A673 (cell line): ENCODE measurements at regions not wholly inside any gene's neighbourhood (a gene's known extent, or its start where the extent isn't known, plus 50 kb on each side); places are given as distances from the start of the nearest gene placed in this dataset.

Experiments used
- BruUV-seq: library from RNA; stranded (reverse); fragments of 400-500 nt; replicated peaks from 2 replicates; lab custom pipeline; 2021; lab: Mats Ljungman, UMichigan
- CTCF ChIA-PET: fragments of 300-600 bp; sonication (Branson Sonifier 250); formaldehyde crosslinking; loops from one replicate; lab custom pipeline; 2022; ENCODE audit warnings: antibody characterized with exemption; lab: Charles Lee
- POLR2A ChIA-PET: fragments of 300-600 bp; sonication (Branson Sonifier 250); formaldehyde crosslinking; loops from one replicate; lab custom pipeline; 2022; ENCODE audit warnings: antibody characterized with exemption; ENCODE audit not compliant: low non-redundant PET; lab: Charles Lee
- DNase-seq: peaks from one replicate; pipeline ENCODE4 v3.0.0-alpha.2; 2015; ENCODE audit warnings: low spot score
- H3K27ac ChIP-seq: fragments of 200-600 bp; sonication (generic); 2 replicates; pipeline ENCODE4 v1.5.1; 2016; ENCODE audit warnings: mixed run types, low read depth, mild to moderate bottlenecking, mixed read lengths, antibody characterized with exemption, low read length; ENCODE audit not compliant: poor library complexity, severe bottlenecking
- H3K27me3 ChIP-seq: fragments of 200-600 bp; sonication (generic); replicated peaks from 2 replicates; pipeline ENCODE4 v1.6.1; 2017; ENCODE audit warnings: mixed run types, low read depth, mild to moderate bottlenecking, mixed read lengths, antibody characterized with exemption, low read length; ENCODE audit not compliant: insufficient read depth, poor library complexity
- H3K36me3 ChIP-seq: fragments of 200-600 bp; sonication (generic); 2 replicates; pipeline ENCODE4 v1.6.1; 2016; ENCODE audit warnings: mixed run types, mild to moderate bottlenecking, mixed read lengths, antibody characterized with exemption, low read length; ENCODE audit not compliant: insufficient read depth, poor library complexity, severe bottlenecking
- H3K4me1 ChIP-seq: fragments of 200-600 bp; sonication (generic); 2 replicates; pipeline ENCODE4 v1.6.1; 2017; ENCODE audit warnings: mixed run types, mild to moderate bottlenecking, mixed read lengths, antibody characterized with exemption, low read length; ENCODE audit not compliant: insufficient read depth, poor library complexity, severe bottlenecking
- H3K4me3 ChIP-seq: fragments of 200-600 bp; sonication (generic); 2 replicates; pipeline ENCODE4 v1.5.1; 2016; ENCODE audit warnings: low read depth, mixed run types, mild to moderate bottlenecking, mixed read lengths, low read length; ENCODE audit not compliant: poor library complexity, severe bottlenecking
- H3K9me3 ChIP-seq: fragments of 200-600 bp; sonication (generic); 2 replicates; pipeline ENCODE4 v1.6.1; 2016; ENCODE audit warnings: mixed run types, low read depth, mild to moderate bottlenecking, mixed read lengths, antibody characterized with exemption, low read length; ENCODE audit not compliant: poor library complexity, severe bottlenecking
- EZH2 ChIP-seq: fragments of 200-600 bp; sonication (generic); IDR thresholded peaks from 2 replicates; pipeline ENCODE4 v1.6.1; 2017; ENCODE audit warnings: borderline replicate concordance, low read depth, mild to moderate bottlenecking, mixed read lengths, antibody characterized with exemption, low read length; ENCODE audit not compliant: poor library complexity, severe bottlenecking
- intact Hi-C: fragments of 100-400 bp; cut with micrococcal nuclease; formaldehyde crosslinking; loops from one replicate; pipeline ENCODE4 v1.10.0; 2022; ENCODE audit not compliant: unreplicated experiment
- TF ChIP-seq, protein P1 (sequence below): fragments of 300-800, 200-600 bp; sonication (generic); conservative IDR thresholded peaks from 2 replicates; pipeline ENCODE4 v1.5.1; 2017; ENCODE audit warnings: low read depth, mild to moderate bottlenecking, antibody characterized with exemption, low read length, moderate library complexity, mixed read lengths

DNA sequence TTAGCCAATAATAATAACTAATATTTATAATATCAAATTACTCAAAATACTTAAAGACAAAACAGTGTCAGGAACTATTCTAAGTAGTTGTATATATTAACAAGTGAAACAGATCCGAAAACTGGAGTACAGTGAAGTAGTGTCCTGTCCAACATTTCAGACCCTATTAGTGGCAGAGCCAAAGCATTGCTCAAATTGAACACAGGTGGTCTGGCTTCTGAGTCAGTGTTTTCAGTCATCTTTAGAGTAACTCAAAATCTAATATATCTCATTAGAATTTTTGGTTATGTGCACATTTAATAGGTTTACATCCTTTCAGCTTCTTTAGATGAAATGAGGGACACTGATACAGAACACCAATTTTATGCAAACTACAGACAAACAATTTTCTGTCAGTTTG lies 652.5 kb downstream of the CDH11 start:
- ChIA-PET POLR2A (no interaction called here), CTCF (no interaction called here)
- intact Hi-C loops = loop anchor here (5.0 kb wide), 1 partner anchor 52 kb away; no protein-coding TSS in a partner anchor
- TF ChIP-seq, protein P1, sequence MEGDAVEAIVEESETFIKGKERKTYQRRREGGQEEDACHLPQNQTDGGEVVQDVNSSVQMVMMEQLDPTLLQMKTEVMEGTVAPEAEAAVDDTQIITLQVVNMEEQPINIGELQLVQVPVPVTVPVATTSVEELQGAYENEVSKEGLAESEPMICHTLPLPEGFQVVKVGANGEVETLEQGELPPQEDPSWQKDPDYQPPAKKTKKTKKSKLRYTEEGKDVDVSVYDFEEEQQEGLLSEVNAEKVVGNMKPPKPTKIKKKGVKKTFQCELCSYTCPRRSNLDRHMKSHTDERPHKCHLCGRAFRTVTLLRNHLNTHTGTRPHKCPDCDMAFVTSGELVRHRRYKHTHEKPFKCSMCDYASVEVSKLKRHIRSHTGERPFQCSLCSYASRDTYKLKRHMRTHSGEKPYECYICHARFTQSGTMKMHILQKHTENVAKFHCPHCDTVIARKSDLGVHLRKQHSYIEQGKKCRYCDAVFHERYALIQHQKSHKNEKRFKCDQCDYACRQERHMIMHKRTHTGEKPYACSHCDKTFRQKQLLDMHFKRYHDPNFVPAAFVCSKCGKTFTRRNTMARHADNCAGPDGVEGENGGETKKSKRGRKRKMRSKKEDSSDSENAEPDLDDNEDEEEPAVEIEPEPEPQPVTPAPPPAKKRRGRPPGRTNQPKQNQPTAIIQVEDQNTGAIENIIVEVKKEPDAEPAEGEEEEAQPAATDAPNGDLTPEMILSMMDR = no peak
- no peak for TF ChIP-seq EZH2
- H3K4me3 ChIP-seq = no peak overlapping the region
- no peaks in the 10 kb centered on the region for H3K36me3 ChIP-seq
- no peak for DNase-seq
- no peak overlapping the region for H3K27ac ChIP-seq
- H3K4me1 ChIP-seq = no peaks in the 10 kb centered on the region
- BruUV-seq = no TSS peak
- H3K27me3 ChIP-seq = no peaks in the 10 kb centered on the region
- no peaks in the 10 kb centered on the region for H3K9me3 ChIP-seq

DNA sequence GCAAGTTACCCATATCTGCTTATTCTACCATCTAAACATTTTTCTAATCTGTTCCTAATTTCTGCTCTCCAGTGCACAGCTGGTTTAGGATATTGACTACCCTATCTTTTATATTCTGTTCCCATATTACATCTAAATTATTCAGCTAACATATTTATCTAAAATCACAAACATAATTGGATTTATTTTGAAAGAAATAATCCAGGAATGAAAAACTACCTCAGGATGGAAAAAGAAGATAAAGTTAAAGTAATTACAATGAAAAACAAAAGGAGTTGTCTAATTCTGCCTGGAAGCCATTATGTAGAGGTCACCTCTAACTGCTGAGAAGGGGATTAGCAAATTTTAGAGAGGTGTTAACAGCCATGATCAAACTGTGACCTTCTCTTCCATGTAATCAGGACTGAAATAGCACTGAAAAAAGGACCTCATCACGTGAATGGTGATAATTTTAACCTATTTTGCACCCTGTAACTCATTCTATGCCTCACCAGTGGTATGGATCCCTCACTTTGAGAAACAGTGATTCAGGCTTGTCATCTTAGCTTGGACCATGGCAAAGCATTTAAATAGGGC lies 653.3 kb downstream of the CDH11 start:
- TF ChIP-seq EZH2 = no peak
- TF ChIP-seq, protein P1 = no peak
- CTCF ChIA-PET = no interaction called here
- intact Hi-C loops = loop anchor here (5.0 kb wide), 1 partner anchor 51 kb away; no protein-coding TSS in a partner anchor
- DNase-seq = no peak
- Histone ChIP-seq H3K27ac (no peak overlapping the region), H3K27me3 (no peaks in the 10 kb centered on the region), H3K4me1 (no peaks in the 10 kb centered on the region), H3K36me3 (no peaks in the 10 kb centered on the region), H3K4me3 (no peak overlapping the region), H3K9me3 (no peaks in the 10 kb centered on the region)
- POLR2A ChIA-PET = no interaction called here
- no TSS peak for BruUV-seq

DNA sequence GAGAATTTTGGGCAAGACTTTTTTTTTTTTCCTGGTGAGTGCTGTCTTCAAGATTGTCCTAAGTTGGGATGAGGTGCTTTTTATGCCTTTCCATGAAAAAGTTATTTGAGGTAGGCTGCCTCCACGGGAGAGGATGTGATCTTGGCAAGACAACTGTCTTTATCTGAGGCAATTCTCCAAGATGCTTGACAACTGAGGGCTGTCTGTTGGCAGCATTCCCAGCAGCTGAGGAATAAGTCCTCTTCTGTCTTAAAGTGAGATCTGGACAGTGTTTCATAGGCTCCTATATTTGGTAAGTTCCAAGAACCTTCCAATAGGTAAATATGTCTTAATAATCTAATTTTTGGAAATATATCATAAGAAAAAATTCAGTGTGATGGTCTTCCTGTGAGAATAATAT lies 662.0 kb downstream of the CDH11 start:
- TF ChIP-seq, protein P1 = no peak
- no peak for TF ChIP-seq EZH2
- BruUV-seq = no TSS peak
- ChIA-PET POLR2A (no interaction called here), CTCF (no interaction called here)
- Histone ChIP-seq H3K36me3 (no peaks in the 10 kb centered on the region), H3K27me3 (no peaks in the 10 kb centered on the region), H3K4me3 (no peak overlapping the region), H3K27ac (no peak overlapping the region), H3K4me1 (no peaks in the 10 kb centered on the region), H3K9me3 (no peaks in the 10 kb centered on the region)
- DNase-seq = peak; percentile 30
- intact Hi-C loops = loop anchor here (10.0 kb wide), 4 partner anchors 55 to 365 kb away; no protein-coding TSS in a partner anchor
